ENCODE measurements at regions not wholly inside any gene's neighbourhood (a gene's known extent, or its start where the extent isn't known, plus 50 kb on each side); places are given as distances from the start of the nearest gene placed in this dataset.
"Not testable (repeated sequence)": the region's sequence is repeated elsewhere in the genome, so short reads cannot be mapped to it uniquely, and the experiment has no call there.

- DNase-seq, result no peak
Observed at GRCh38 chr3:34844323-34844620, 795.1 kb upstream of the ARPP21 start.

- no peak for DNase-seq
Observed at GRCh38 chr3:34851137-34851536, 788.2 kb upstream of the ARPP21 start.

- no peak for DNase-seq
Observed at GRCh38 chr3:34852844-34853439, 786.4 kb upstream of the ARPP21 start.

- DNase-seq, result no peak
Observed at GRCh38 chr3:34856081-34856947, 783.0 kb upstream of the ARPP21 start.

GRCh38 chr3:34858067-34858660, 781.2 kb upstream of the ARPP21 start:
- DNase-seq, result no peak

- DNase-seq, result no peak
Observed at GRCh38 chr3:34859746-34860145, 779.6 kb upstream of the ARPP21 start.

- DNase-seq, result no peak
Observed at GRCh38 chr3:34862456-34862855, 776.9 kb upstream of the ARPP21 start.

GRCh38 chr3:34863485-34863884, 775.8 kb upstream of the ARPP21 start:
- no peak for DNase-seq

- no peak for DNase-seq
Observed at GRCh38 chr3:34864011-34864410, 775.3 kb upstream of the ARPP21 start.

- DNase-seq, result no peak
Observed at GRCh38 chr3:34865346-34865745, 774.0 kb upstream of the ARPP21 start.

- no peak for DNase-seq
Observed at GRCh38 chr3:34868935-34869334, 770.4 kb upstream of the ARPP21 start.

GRCh38 chr3:34869696-34870095, 769.6 kb upstream of the ARPP21 start:
- DNase-seq, result no peak

- DNase-seq, result no peak
Observed at GRCh38 chr3:34872406-34872805, 766.9 kb upstream of the ARPP21 start.

GRCh38 chr3:34876997-34877396, 762.3 kb upstream of the ARPP21 start:
- no peak for DNase-seq

GRCh38 chr3:34878488-34878887, 760.8 kb upstream of the ARPP21 start:
- no peak for DNase-seq

GRCh38 chr3:34881026-34881425, 758.3 kb upstream of the ARPP21 start:
- DNase-seq, result no peak

GRCh38 chr3:34882764-34883163, 756.6 kb upstream of the ARPP21 start:
- DNase-seq, result no peak

GRCh38 chr3:34884007-34884406, 755.3 kb upstream of the ARPP21 start:
- no peak for DNase-seq

GRCh38 chr3:34886443-34886842, 752.9 kb upstream of the ARPP21 start:
- no peak for DNase-seq

- DNase-seq, result no peak
Observed at GRCh38 chr3:34889641-34890040, 749.7 kb upstream of the ARPP21 start.

GRCh38 chr3:34890247-34890646, 749.1 kb upstream of the ARPP21 start:
- DNase-seq, result no peak

GRCh38 chr3:34891941-34892340, 747.4 kb upstream of the ARPP21 start:
- DNase-seq, result no peak

- no peak for DNase-seq
Observed at GRCh38 chr3:34895841-34896240, 743.5 kb upstream of the ARPP21 start.

- DNase-seq, result not testable (repeated sequence)
Observed at GRCh38 chr3:34909679-34910078, 729.6 kb upstream of the ARPP21 start.
